ENCODE measurements at regions not wholly inside any gene's neighbourhood (a gene's known extent, or its start where the extent isn't known, plus 50 kb on each side); places are given as distances from the start of the nearest gene placed in this dataset.
A peak's percentile ranks its signal among the peaks of the same experiment; 100 is the strongest.

- Histone ChIP-seq H3K9me3 (ENCODE audit: control insufficient read depth in 4 of 4, low read length in 3 of 4) (no peaks in the 10 kb centered on the region), H3K4me3 (ENCODE audit: low read depth in 1 of 3, low read length in 3 of 3) (no peak overlapping the region), H3K36me3 (ENCODE audit: control insufficient read depth in 4 of 4, insufficient read depth in 3 of 4, low read depth in 1 of 4, low read length in 3 of 4) (no peaks in the 10 kb centered on the region), H3K27me3 (ENCODE audit: control insufficient read depth in 4 of 4, insufficient read depth in 4 of 4, low read length in 3 of 4) (no peaks in the 10 kb centered on the region), H3K9ac (ENCODE audit: low read depth in 1 of 2, low read length in 2 of 2) (no peak overlapping the region), H3K4me1 (ENCODE audit: control insufficient read depth in 4 of 4, insufficient read depth in 4 of 4, low read length in 3 of 4) (no peaks in the 10 kb centered on the region), H3K27ac (ENCODE audit: low read depth in 1 of 2, low read length in 2 of 2) (no peak overlapping the region)
- DNase-seq (ENCODE audit: low spot score) = no peak
- WGBS = 71% methylated on average over 4 of the region's 4 CpGs
- TF ChIP-seq GABPA (IDR thresholded peaks at IDR 0.05 in 1 of 2, conservative IDR thresholded peaks at IDR 0.05 in 1 of 2) (no peak), NR2F2 (IDR thresholded peaks at IDR 0.05) (no peak), EGR1 (IDR thresholded peaks at IDR 0.05; ENCODE audit: low read depth in 2 of 2) (no peak), JUND (IDR thresholded peaks at IDR 0.05) (no peak), HNF4G (IDR thresholded peaks at IDR 0.05) (no peak), ATF3 (IDR thresholded peaks at IDR 0.05) (no peak), YY1 (IDR thresholded peaks at IDR 0.05) (no peak), TAF1 (conservative IDR thresholded peaks at IDR 0.05) (no peak), REST (IDR thresholded peaks at IDR 0.05) (no peak)
Measured at GRCh38 chr1:87898431-87898830, 569.8 kb downstream of the LMO4 start.

- TF ChIP-seq NR2F2 (IDR thresholded peaks at IDR 0.05) (no peak), TAF1 (conservative IDR thresholded peaks at IDR 0.05) (no peak), EGR1 (IDR thresholded peaks at IDR 0.05; ENCODE audit: low read depth in 2 of 2) (no peak)
Measured at GRCh38 chr1:87899017-87899416, 570.3 kb downstream of the LMO4 start.

DNA sequence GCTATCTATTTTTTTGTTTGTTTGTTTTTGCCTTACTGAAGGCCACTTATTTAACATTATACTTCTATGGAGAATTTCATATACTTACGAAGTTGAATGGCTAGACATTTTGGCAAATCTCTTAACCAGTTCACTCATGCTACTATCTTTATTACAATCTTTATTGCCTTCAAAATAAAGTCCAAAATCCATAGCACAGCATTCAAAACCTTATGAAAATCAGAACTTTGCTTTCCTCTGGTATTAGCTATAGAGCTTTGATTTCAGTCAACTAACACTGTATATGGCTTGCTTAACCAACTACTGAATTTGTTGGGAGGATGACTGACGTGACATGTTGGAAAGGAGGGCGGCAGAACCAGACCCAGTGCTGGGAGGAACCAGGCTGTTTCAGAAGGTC lies 571.1 kb downstream of the LMO4 start:
- Histone ChIP-seq H3K9me3 (ENCODE audit: control insufficient read depth in 4 of 4, low read length in 3 of 4) (no peaks in the 10 kb centered on the region), H3K4me3 (ENCODE audit: low read depth in 1 of 3, low read length in 3 of 3) (no peak overlapping the region), H3K27me3 (ENCODE audit: control insufficient read depth in 4 of 4, insufficient read depth in 4 of 4, low read length in 3 of 4) (no peaks in the 10 kb centered on the region), H3K4me1 (ENCODE audit: control insufficient read depth in 4 of 4, insufficient read depth in 4 of 4, low read length in 3 of 4) (no peaks in the 10 kb centered on the region), H3K27ac (ENCODE audit: low read depth in 1 of 2, low read length in 2 of 2) (no peak overlapping the region), H3K36me3 (ENCODE audit: control insufficient read depth in 4 of 4, insufficient read depth in 3 of 4, low read depth in 1 of 4, low read length in 3 of 4) (no peaks in the 10 kb centered on the region), H3K9ac (ENCODE audit: low read depth in 1 of 2, low read length in 2 of 2) (no peak overlapping the region)
- WGBS = 82% methylated on average over 3 of the region's 3 CpGs
- DNase-seq (ENCODE audit: low spot score) = no peak
- no peak for TF ChIP-seq ATF3 (IDR thresholded peaks at IDR 0.05)

More at GRCh38 chr1:87899017-87899416, 570.3 kb downstream of the LMO4 start:
- no peak overlapping the region for H3K4me3 ChIP-seq (ENCODE audit: low read depth in 1 of 3, low read length in 3 of 3)
- H3K4me1 ChIP-seq (ENCODE audit: control insufficient read depth in 4 of 4, insufficient read depth in 4 of 4, low read length in 3 of 4) = no peaks in the 10 kb centered on the region
- no peak for DNase-seq (ENCODE audit: low spot score)
- WGBS = 35% methylated on average over 2 of the region's 2 CpGs
- no peaks in the 10 kb centered on the region for H3K27me3 ChIP-seq (ENCODE audit: control insufficient read depth in 4 of 4, insufficient read depth in 4 of 4, low read length in 3 of 4)
- H3K9ac ChIP-seq (ENCODE audit: low read depth in 1 of 2, low read length in 2 of 2) = no peak overlapping the region
- no peak overlapping the region for H3K27ac ChIP-seq (ENCODE audit: low read depth in 1 of 2, low read length in 2 of 2)
- no peaks in the 10 kb centered on the region for H3K36me3 ChIP-seq (ENCODE audit: control insufficient read depth in 4 of 4, insufficient read depth in 3 of 4, low read depth in 1 of 4, low read length in 3 of 4)
- no peaks in the 10 kb centered on the region for H3K9me3 ChIP-seq (ENCODE audit: control insufficient read depth in 4 of 4, low read length in 3 of 4)

GRCh38 chr1:87902830-87903229 lies 574.1 kb downstream of the LMO4 start:
- Histone ChIP-seq H3K9me3 (ENCODE audit: control insufficient read depth in 4 of 4, low read length in 3 of 4) (no peaks in the 10 kb centered on the region), H3K27ac (ENCODE audit: low read depth in 1 of 2, low read length in 2 of 2) (no peak overlapping the region), H3K36me3 (ENCODE audit: control insufficient read depth in 4 of 4, insufficient read depth in 3 of 4, low read depth in 1 of 4, low read length in 3 of 4) (no peaks in the 10 kb centered on the region), H3K4me1 (ENCODE audit: control insufficient read depth in 4 of 4, insufficient read depth in 4 of 4, low read length in 3 of 4) (no peaks in the 10 kb centered on the region), H3K9ac (ENCODE audit: low read depth in 1 of 2, low read length in 2 of 2) (no peak overlapping the region), H3K4me3 (ENCODE audit: low read depth in 1 of 3, low read length in 3 of 3) (no peak overlapping the region), H3K27me3 (ENCODE audit: control insufficient read depth in 4 of 4, insufficient read depth in 4 of 4, low read length in 3 of 4) (no peaks in the 10 kb centered on the region)
- DNase-seq (ENCODE audit: low spot score) = no peak
- TF ChIP-seq ZBTB33 (IDR thresholded peaks at IDR 0.05) (no peak), NR2F2 (IDR thresholded peaks at IDR 0.05) (peak; percentile 55), SP1 (IDR thresholded peaks at IDR 0.05) (peak; percentile 46), RXRA (IDR thresholded peaks at IDR 0.05) (peak; percentile 56 to 63), EGR1 (IDR thresholded peaks at IDR 0.05; ENCODE audit: low read depth in 2 of 2) (no peak), RAD21 (IDR thresholded peaks at IDR 0.05) (peak in 1 of 2 donors; percentile 12)
- 52% methylated on average over 4 of the region's 4 CpGs for WGBS
